Head of caudate nucleus (tissue), 42 donors: ENCODE measurements at regions not wholly inside any gene's neighbourhood (a gene's known extent, or its start where the extent isn't known, plus 50 kb on each side); places are given as distances from the start of the nearest gene placed in this dataset.

Experiments used
- DNase-seq, 42 donors: peaks; one replicate each; pipeline versions ENCODE4 v3.0.0 to v3.0.0-alpha.2; 2020 to 2021; ENCODE audit warnings: mixed read lengths in 7 of 42
- intact Hi-C: fragments of 100-400 bp; cut with DNase I; formaldehyde crosslinking; loops from one replicate; pipeline ENCODE4 v1.15.0; 2022

GRCh38 chr16:9232102-9232770, 140.8 kb downstream of the HAPSTR1 start:
- intact Hi-C loops = no loop called here
- no peak for DNase-seq

GRCh38 chr16:9235867-9236266, 144.4 kb downstream of the HAPSTR1 start:
- intact Hi-C loops = no loop called here
- DNase-seq = no peak

GRCh38 chr16:9236319-9236718, 144.9 kb downstream of the HAPSTR1 start:
- intact Hi-C loops = no loop called here
- no peak for DNase-seq

- intact Hi-C loops = no loop called here
- peak in 2 of 42 donors; percentile 7 to 11 for DNase-seq
Observed at GRCh38 chr16:9238346-9238745, 146.9 kb downstream of the HAPSTR1 start.

GRCh38 chr16:9241177-9241576, 149.7 kb downstream of the HAPSTR1 start:
- intact Hi-C loops = no loop called here

GRCh38 chr16:9248162-9248561, 156.7 kb downstream of the HAPSTR1 start:
- intact Hi-C loops = no loop called here
- no peak for DNase-seq

More at GRCh38 chr16:9241177-9241576, 149.7 kb downstream of the HAPSTR1 start:
- no peak for DNase-seq

GRCh38 chr16:9249534-9249933, 158.1 kb downstream of the HAPSTR1 start:
- no peak for DNase-seq
- intact Hi-C loops = no loop called here

GRCh38 chr16:9251026-9251425, 159.6 kb downstream of the HAPSTR1 start:
- no peak for DNase-seq
- intact Hi-C loops = no loop called here

- DNase-seq = no peak
- intact Hi-C loops = no loop called here
Observed at GRCh38 chr16:9254863-9255262, 163.4 kb downstream of the HAPSTR1 start.

GRCh38 chr16:9256196-9256595, 164.8 kb downstream of the HAPSTR1 start:
- intact Hi-C loops = no loop called here
- DNase-seq = peak in 26 of 42 donors; percentile 4 to 69 (median 26)

- intact Hi-C loops = no loop called here
- DNase-seq = no peak
Observed at GRCh38 chr16:9257843-9258242, 166.4 kb downstream of the HAPSTR1 start.

- peak in 41 of 42 donors; percentile 7 to 89 (median 63) for DNase-seq
- intact Hi-C loops = no loop called here
Observed at GRCh38 chr16:9258423-9259051, 167.1 kb downstream of the HAPSTR1 start.

- intact Hi-C loops = no loop called here
- no peak for DNase-seq
Observed at GRCh38 chr16:9259914-9260608, 168.6 kb downstream of the HAPSTR1 start.

GRCh38 chr16:9260666-9261065, 169.2 kb downstream of the HAPSTR1 start:
- intact Hi-C loops = no loop called here
- no peak for DNase-seq

GRCh38 chr16:9261376-9261775, 169.9 kb downstream of the HAPSTR1 start:
- DNase-seq = no peak
- intact Hi-C loops = no loop called here

- intact Hi-C loops = no loop called here
- no peak for DNase-seq
Observed at GRCh38 chr16:9262941-9263715, 171.7 kb downstream of the HAPSTR1 start.

GRCh38 chr16:9264067-9264466, 172.6 kb downstream of the HAPSTR1 start:
- intact Hi-C loops = no loop called here
- DNase-seq = no peak

GRCh38 chr16:9268446-9268845, 177.0 kb downstream of the HAPSTR1 start:
- DNase-seq = no peak
- intact Hi-C loops = no loop called here

- no peak for DNase-seq
- intact Hi-C loops = no loop called here
Observed at GRCh38 chr16:9270424-9270823, 179.0 kb downstream of the HAPSTR1 start.

- intact Hi-C loops = no loop called here
- DNase-seq = no peak
Observed at GRCh38 chr16:9270941-9271340, 179.5 kb downstream of the HAPSTR1 start.
